ENCODE measurements at regions not wholly inside any gene's neighbourhood (a gene's known extent, or its start where the extent isn't known, plus 50 kb on each side); places are given as distances from the start of the nearest gene placed in this dataset.
"Not testable (repeated sequence)": the region's sequence is repeated elsewhere in the genome, so short reads cannot be mapped to it uniquely, and the experiment has no call there.

GRCh38 chr17:72464221-72464620 is 343.4 kb downstream of the SOX9 start:
- Histone ChIP-seq H3K4me1 (ENCODE audit: control insufficient read depth, insufficient read depth, low read length) (peaks cover 63% of the 10 kb centered on the region), H3K27ac (ENCODE audit: low read depth, low read length) (peak overlapping the region; percentile 73)
- H3K9me3 ChIP-seq (ENCODE audit: control insufficient read depth, insufficient read depth, low read length); DNase-seq (ENCODE audit: low read depth in 4 of 6, low spot score in 6 of 6); H3K36me3 ChIP-seq (ENCODE audit: control insufficient read depth, insufficient read depth, low read length); H3K27me3 ChIP-seq (ENCODE audit: control insufficient read depth, insufficient read depth, low read length); H3K4me3 ChIP-seq (ENCODE audit: low read depth, low read length): not testable (repeated sequence)
- no CpG with 5 or more reads among the region's 5 CpGs for WGBS (ENCODE audit: insufficient coverage)

GRCh38 chr17:72465191-72466024 is 344.6 kb downstream of the SOX9 start:
- peaks cover 67% of the 10 kb centered on the region for H3K4me1 ChIP-seq (ENCODE audit: control insufficient read depth, insufficient read depth, low read length)
- H3K36me3 ChIP-seq (ENCODE audit: control insufficient read depth, insufficient read depth, low read length), result no peaks in the 10 kb centered on the region
- DNase-seq (ENCODE audit: low read depth in 4 of 6, low spot score in 6 of 6), result peak in 2 of 6 donors; percentile 50 to 63
- H3K27me3 ChIP-seq (ENCODE audit: control insufficient read depth, insufficient read depth, low read length), result no peaks in the 10 kb centered on the region
- H3K4me3 ChIP-seq (ENCODE audit: low read depth, low read length), result no peak overlapping the region
- peak overlapping the region; percentile 64 for H3K27ac ChIP-seq (ENCODE audit: low read depth, low read length)
- no peaks in the 10 kb centered on the region for H3K9me3 ChIP-seq (ENCODE audit: control insufficient read depth, insufficient read depth, low read length)
- WGBS (ENCODE audit: insufficient coverage), result 20% methylated on average over 7 of the region's 18 CpGs

- no peaks in the 10 kb centered on the region for H3K36me3 ChIP-seq (ENCODE audit: control insufficient read depth, insufficient read depth, low read length)
- DNase-seq (ENCODE audit: low read depth in 4 of 6, low spot score in 6 of 6), result no peak
- H3K27ac ChIP-seq (ENCODE audit: low read depth, low read length), result peak overlapping the region; percentile 64
- H3K27me3 ChIP-seq (ENCODE audit: control insufficient read depth, insufficient read depth, low read length), result no peaks in the 10 kb centered on the region
- H3K9me3 ChIP-seq (ENCODE audit: control insufficient read depth, insufficient read depth, low read length), result no peaks in the 10 kb centered on the region
- H3K4me3 ChIP-seq (ENCODE audit: low read depth, low read length), result no peak overlapping the region
- peaks cover 64% of the 10 kb centered on the region for H3K4me1 ChIP-seq (ENCODE audit: control insufficient read depth, insufficient read depth, low read length)
These were observed 345.4 kb downstream of the SOX9 start for GRCh38 chr17:72466199-72466598.

GRCh38 chr17:72466606-72467005 is 345.8 kb downstream of the SOX9 start:
- H3K27me3 ChIP-seq (ENCODE audit: control insufficient read depth, insufficient read depth, low read length), result no peaks in the 10 kb centered on the region
- DNase-seq (ENCODE audit: low read depth in 4 of 6, low spot score in 6 of 6), result no peak
- H3K36me3 ChIP-seq (ENCODE audit: control insufficient read depth, insufficient read depth, low read length), result no peaks in the 10 kb centered on the region
- no peaks in the 10 kb centered on the region for H3K9me3 ChIP-seq (ENCODE audit: control insufficient read depth, insufficient read depth, low read length)
- WGBS (ENCODE audit: insufficient coverage), result 83% methylated on average over 2 of the region's 3 CpGs
- H3K27ac ChIP-seq (ENCODE audit: low read depth, low read length), result no peak overlapping the region
- H3K4me1 ChIP-seq (ENCODE audit: control insufficient read depth, insufficient read depth, low read length), result peaks cover 60% of the 10 kb centered on the region
- no peak overlapping the region for H3K4me3 ChIP-seq (ENCODE audit: low read depth, low read length)

- peak overlapping the region; percentile 78 for H3K27ac ChIP-seq (ENCODE audit: low read depth, low read length)
- H3K36me3 ChIP-seq (ENCODE audit: control insufficient read depth, insufficient read depth, low read length), result no peaks in the 10 kb centered on the region
- no peaks in the 10 kb centered on the region for H3K9me3 ChIP-seq (ENCODE audit: control insufficient read depth, insufficient read depth, low read length)
- no peaks in the 10 kb centered on the region for H3K27me3 ChIP-seq (ENCODE audit: control insufficient read depth, insufficient read depth, low read length)
- no peak overlapping the region for H3K4me3 ChIP-seq (ENCODE audit: low read depth, low read length)
- 20% methylated on average over 11 of the region's 21 CpGs for WGBS (ENCODE audit: insufficient coverage)
- peaks cover 56% of the 10 kb centered on the region for H3K4me1 ChIP-seq (ENCODE audit: control insufficient read depth, insufficient read depth, low read length)
- peak in 2 of 6 donors; percentile 83 to 92 for DNase-seq (ENCODE audit: low read depth in 4 of 6, low spot score in 6 of 6)
These were observed 347.2 kb downstream of the SOX9 start for GRCh38 chr17:72467841-72468653.

- DNase-seq (ENCODE audit: low read depth in 4 of 6, low spot score in 6 of 6), result peak in 2 of 6 donors; percentile 38 to 76
- Histone ChIP-seq H3K4me3 (ENCODE audit: low read depth, low read length) (no peak overlapping the region), H3K27me3 (ENCODE audit: control insufficient read depth, insufficient read depth, low read length) (no peaks in the 10 kb centered on the region), H3K9me3 (ENCODE audit: control insufficient read depth, insufficient read depth, low read length) (no peaks in the 10 kb centered on the region), H3K4me1 (ENCODE audit: control insufficient read depth, insufficient read depth, low read length) (peaks cover 50% of the 10 kb centered on the region), H3K36me3 (ENCODE audit: control insufficient read depth, insufficient read depth, low read length) (no peaks in the 10 kb centered on the region), H3K27ac (ENCODE audit: low read depth, low read length) (peak overlapping the region; percentile 16)
- WGBS (ENCODE audit: insufficient coverage), result 76% methylated on average over 2 of the region's 4 CpGs
These were observed 348.0 kb downstream of the SOX9 start for GRCh38 chr17:72468841-72469240.

GRCh38 chr17:72470121-72470705 is 349.4 kb downstream of the SOX9 start:
- Histone ChIP-seq H3K4me3 (ENCODE audit: low read depth, low read length) (no peak overlapping the region), H3K27me3 (ENCODE audit: control insufficient read depth, insufficient read depth, low read length) (no peaks in the 10 kb centered on the region), H3K4me1 (ENCODE audit: control insufficient read depth, insufficient read depth, low read length) (peaks cover 46% of the 10 kb centered on the region), H3K27ac (ENCODE audit: low read depth, low read length) (no peak overlapping the region), H3K36me3 (ENCODE audit: control insufficient read depth, insufficient read depth, low read length) (no peaks in the 10 kb centered on the region), H3K9me3 (ENCODE audit: control insufficient read depth, insufficient read depth, low read length) (no peaks in the 10 kb centered on the region)
- 56% methylated on average over 6 of the region's 11 CpGs for WGBS (ENCODE audit: insufficient coverage)
- no peak for DNase-seq (ENCODE audit: low read depth in 4 of 6, low spot score in 6 of 6)

GRCh38 chr17:72470734-72471133 is 349.9 kb downstream of the SOX9 start:
- Histone ChIP-seq H3K36me3 (ENCODE audit: control insufficient read depth, insufficient read depth, low read length) (no peaks in the 10 kb centered on the region), H3K27ac (ENCODE audit: low read depth, low read length) (no peak overlapping the region), H3K4me3 (ENCODE audit: low read depth, low read length) (no peak overlapping the region), H3K4me1 (ENCODE audit: control insufficient read depth, insufficient read depth, low read length) (peaks cover 45% of the 10 kb centered on the region), H3K9me3 (ENCODE audit: control insufficient read depth, insufficient read depth, low read length) (no peaks in the 10 kb centered on the region), H3K27me3 (ENCODE audit: control insufficient read depth, insufficient read depth, low read length) (no peaks in the 10 kb centered on the region)
- whole genome bisulfite sequencing (ENCODE audit: insufficient coverage), result no CpG with 5 or more reads among the region's 2 CpGs
- no peak for DNase-seq (ENCODE audit: low read depth in 4 of 6, low spot score in 6 of 6)

- Histone ChIP-seq H3K4me3 (ENCODE audit: low read depth, low read length) (no peak overlapping the region), H3K27ac (ENCODE audit: low read depth, low read length) (no peak overlapping the region), H3K27me3 (ENCODE audit: control insufficient read depth, insufficient read depth, low read length) (no peaks in the 10 kb centered on the region), H3K36me3 (ENCODE audit: control insufficient read depth, insufficient read depth, low read length) (no peaks in the 10 kb centered on the region), H3K9me3 (ENCODE audit: control insufficient read depth, insufficient read depth, low read length) (no peaks in the 10 kb centered on the region), H3K4me1 (ENCODE audit: control insufficient read depth, insufficient read depth, low read length) (peaks cover 47% of the 10 kb centered on the region)
- no peak for DNase-seq (ENCODE audit: low read depth in 4 of 6, low spot score in 6 of 6)
- WGBS (ENCODE audit: insufficient coverage), result no CpG with 5 or more reads among the region's 3 CpGs
These were observed 350.5 kb downstream of the SOX9 start for GRCh38 chr17:72471296-72471695.
